ENCODE measurements at regions not wholly inside any gene's neighbourhood (a gene's known extent, or its start where the extent isn't known, plus 50 kb on each side); places are given as distances from the start of the nearest gene placed in this dataset.

- no peaks in the 10 kb centered on the region for H3K27me3 ChIP-seq
- intact Hi-C loops (cut with DNase I), result no loop called here
- H3K36me3 ChIP-seq, result no peaks in the 10 kb centered on the region
- TF ChIP-seq POLR2AphosphoS5 (IDR thresholded peaks at IDR 0.05), result no peak
- TF ChIP-seq EP300 (IDR thresholded peaks at IDR 0.05), result no peak
- TF ChIP-seq CTCF (IDR thresholded peaks at IDR 0.05), result no peak
- TF ChIP-seq POLR2A (IDR thresholded peaks at IDR 0.05; ENCODE audit: low read depth), result no peak
- no peak overlapping the region for H3K4me3 ChIP-seq
- no peaks in the 10 kb centered on the region for H3K4me1 ChIP-seq
- DNase-seq (ENCODE audit: extremely low spot score), result no peak
- H3K9me3 ChIP-seq, result no peaks in the 10 kb centered on the region
- 53% methylated on average over 1 of the region's 1 CpG for WGBS
- no peak overlapping the region for H3K27ac ChIP-seq (replicated peaks in 1 of 4)
Measured at GRCh38 chr6:112457886-112458285, 110.8 kb downstream of the RFPL4B start.

- TF ChIP-seq POLR2A (IDR thresholded peaks at IDR 0.05; ENCODE audit: low read depth), result no peak
- TF ChIP-seq EP300 (IDR thresholded peaks at IDR 0.05), result no peak
- no peak for TF ChIP-seq POLR2AphosphoS5 (IDR thresholded peaks at IDR 0.05)
- no peak for TF ChIP-seq CTCF (IDR thresholded peaks at IDR 0.05)
- Histone ChIP-seq H3K36me3 (no peaks in the 10 kb centered on the region), H3K4me3 (no peak overlapping the region), H3K9me3 (no peaks in the 10 kb centered on the region), H3K27ac (replicated peaks in 1 of 4) (no peak overlapping the region), H3K4me1 (no peaks in the 10 kb centered on the region), H3K27me3 (no peaks in the 10 kb centered on the region)
- WGBS, result 50% methylated on average over 2 of the region's 2 CpGs
- intact Hi-C loops (cut with DNase I), result no loop called here
- no peak for DNase-seq (ENCODE audit: extremely low spot score)
Measured at GRCh38 chr6:112459758-112460304, 112.7 kb downstream of the RFPL4B start.

- DNase-seq (ENCODE audit: extremely low spot score), result no peak
- intact Hi-C loops (cut with DNase I), result no loop called here
- 65% methylated on average over 8 of the region's 8 CpGs for WGBS
- Histone ChIP-seq H3K36me3 (no peaks in the 10 kb centered on the region), H3K27me3 (no peaks in the 10 kb centered on the region), H3K9me3 (no peaks in the 10 kb centered on the region), H3K4me1 (peaks cover 0 to 8% (median 0%) of the 10 kb centered on the region in 4 donors), H3K27ac (replicated peaks in 1 of 4) (no peak overlapping the region), H3K4me3 (no peak overlapping the region)
- TF ChIP-seq EP300 (IDR thresholded peaks at IDR 0.05), result no peak
Measured at GRCh38 chr6:112464901-112465665, 118.0 kb downstream of the RFPL4B start.

- TF ChIP-seq POLR2AphosphoS5 (IDR thresholded peaks at IDR 0.05), result no peak
- no peak for TF ChIP-seq POLR2A (IDR thresholded peaks at IDR 0.05; ENCODE audit: low read depth)
- no peak for TF ChIP-seq CTCF (IDR thresholded peaks at IDR 0.05)
- no peak for TF ChIP-seq EP300 (IDR thresholded peaks at IDR 0.05)
- WGBS, result 56% methylated on average over 1 of the region's 1 CpG
Measured at GRCh38 chr6:112466373-112467151, 119.4 kb downstream of the RFPL4B start.

GRCh38 chr6:112468359-112468758 is 121.2 kb downstream of the RFPL4B start:
- 60% methylated on average over 3 of the region's 3 CpGs for WGBS

More at GRCh38 chr6:112466373-112467151, 119.4 kb downstream of the RFPL4B start:
- no peaks in the 10 kb centered on the region for H3K27me3 ChIP-seq
- H3K36me3 ChIP-seq, result no peaks in the 10 kb centered on the region
- intact Hi-C loops (cut with DNase I), result no loop called here
- peaks cover 0 to 8% (median 0%) of the 10 kb centered on the region in 4 donors for H3K4me1 ChIP-seq
- H3K4me3 ChIP-seq, result no peak overlapping the region
- DNase-seq (ENCODE audit: extremely low spot score), result no peak
- no peaks in the 10 kb centered on the region for H3K9me3 ChIP-seq
- H3K27ac ChIP-seq (replicated peaks in 1 of 4), result no peak overlapping the region

More at GRCh38 chr6:112468359-112468758, 121.2 kb downstream of the RFPL4B start:
- H3K4me3 ChIP-seq, result no peak overlapping the region
- H3K9me3 ChIP-seq, result no peaks in the 10 kb centered on the region
- intact Hi-C loops (cut with DNase I), result no loop called here
- H3K4me1 ChIP-seq, result peaks cover 0 to 8% (median 0%) of the 10 kb centered on the region in 4 donors
- H3K27me3 ChIP-seq, result no peaks in the 10 kb centered on the region
- H3K36me3 ChIP-seq, result no peaks in the 10 kb centered on the region
- no peak overlapping the region for H3K27ac ChIP-seq (replicated peaks in 1 of 4)
- TF ChIP-seq CTCF (IDR thresholded peaks at IDR 0.05), result no peak
- TF ChIP-seq POLR2AphosphoS5 (IDR thresholded peaks at IDR 0.05), result no peak
- no peak for TF ChIP-seq POLR2A (IDR thresholded peaks at IDR 0.05; ENCODE audit: low read depth)
- no peak for TF ChIP-seq EP300 (IDR thresholded peaks at IDR 0.05)
- no peak for DNase-seq (ENCODE audit: extremely low spot score)
